Epithelial cell of proximal tubule (primary cell): ENCODE measurements at regions not wholly inside any gene's neighbourhood (a gene's known extent, or its start where the extent isn't known, plus 50 kb on each side); places are given as distances from the start of the nearest gene placed in this dataset.

Experiments used
- DNase-seq: peaks from one replicate; pipeline ENCODE4 v3.0.0-alpha.2; 2011; ENCODE audit warnings: low read depth
- H3K4me3 ChIP-seq: 2 replicates; pipeline ENCODE4 v1.5.1; 2011; ENCODE audit warnings: low read depth, mild to moderate bottlenecking, low read length
- TF ChIP-seq, protein P1 (sequence below): conservative IDR thresholded peaks from 2 replicates; pipeline ENCODE4 v1.5.1; 2012; ENCODE audit warnings: low read depth, mild to moderate bottlenecking, low read length

DNA sequence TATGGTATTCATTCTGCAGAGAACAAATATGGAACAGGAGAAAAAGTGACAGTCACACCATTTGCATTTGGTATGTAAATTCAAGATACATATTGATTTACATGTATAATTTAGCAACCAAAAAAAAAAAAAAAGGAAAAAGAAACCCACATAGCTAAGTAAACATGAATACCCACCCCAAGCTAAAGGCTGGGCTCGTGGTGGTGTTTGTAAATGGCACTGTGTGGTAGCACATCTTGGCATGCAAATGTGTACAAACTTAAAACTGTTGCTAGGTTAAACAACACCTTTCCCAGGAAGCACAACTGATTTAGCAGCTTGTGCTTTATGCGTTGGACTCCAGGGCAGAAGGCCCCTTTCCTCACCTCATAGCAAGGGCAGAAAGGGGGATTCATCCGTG lies 481.1 kb upstream of the CELF4 start:
- no peak overlapping the region for H3K4me3 ChIP-seq
- TF ChIP-seq, protein P1, sequence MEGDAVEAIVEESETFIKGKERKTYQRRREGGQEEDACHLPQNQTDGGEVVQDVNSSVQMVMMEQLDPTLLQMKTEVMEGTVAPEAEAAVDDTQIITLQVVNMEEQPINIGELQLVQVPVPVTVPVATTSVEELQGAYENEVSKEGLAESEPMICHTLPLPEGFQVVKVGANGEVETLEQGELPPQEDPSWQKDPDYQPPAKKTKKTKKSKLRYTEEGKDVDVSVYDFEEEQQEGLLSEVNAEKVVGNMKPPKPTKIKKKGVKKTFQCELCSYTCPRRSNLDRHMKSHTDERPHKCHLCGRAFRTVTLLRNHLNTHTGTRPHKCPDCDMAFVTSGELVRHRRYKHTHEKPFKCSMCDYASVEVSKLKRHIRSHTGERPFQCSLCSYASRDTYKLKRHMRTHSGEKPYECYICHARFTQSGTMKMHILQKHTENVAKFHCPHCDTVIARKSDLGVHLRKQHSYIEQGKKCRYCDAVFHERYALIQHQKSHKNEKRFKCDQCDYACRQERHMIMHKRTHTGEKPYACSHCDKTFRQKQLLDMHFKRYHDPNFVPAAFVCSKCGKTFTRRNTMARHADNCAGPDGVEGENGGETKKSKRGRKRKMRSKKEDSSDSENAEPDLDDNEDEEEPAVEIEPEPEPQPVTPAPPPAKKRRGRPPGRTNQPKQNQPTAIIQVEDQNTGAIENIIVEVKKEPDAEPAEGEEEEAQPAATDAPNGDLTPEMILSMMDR = no peak
- no peak for DNase-seq

DNA sequence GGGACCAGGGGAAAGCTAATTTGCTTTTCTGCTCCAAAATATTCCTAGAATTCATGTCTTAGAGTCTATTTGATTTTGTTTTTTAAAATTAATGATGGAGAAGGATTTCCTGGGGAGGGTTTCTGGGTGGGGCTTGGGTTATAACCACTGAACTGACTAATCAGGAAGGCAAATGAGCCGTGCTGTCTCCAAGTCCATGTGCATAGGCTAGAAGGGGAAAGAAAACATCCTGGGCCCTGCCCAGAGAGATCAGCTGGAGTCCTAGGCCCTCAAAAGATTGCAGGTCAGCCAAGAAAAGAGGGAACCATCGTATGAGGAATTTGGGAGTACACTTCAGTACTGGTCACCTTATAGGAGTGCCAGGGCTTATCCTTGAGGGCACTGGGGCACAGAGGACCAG lies 480.2 kb upstream of the CELF4 start:
- no peak overlapping the region for H3K4me3 ChIP-seq
- DNase-seq = no peak
- TF ChIP-seq, protein P1 = no peak

DNA sequence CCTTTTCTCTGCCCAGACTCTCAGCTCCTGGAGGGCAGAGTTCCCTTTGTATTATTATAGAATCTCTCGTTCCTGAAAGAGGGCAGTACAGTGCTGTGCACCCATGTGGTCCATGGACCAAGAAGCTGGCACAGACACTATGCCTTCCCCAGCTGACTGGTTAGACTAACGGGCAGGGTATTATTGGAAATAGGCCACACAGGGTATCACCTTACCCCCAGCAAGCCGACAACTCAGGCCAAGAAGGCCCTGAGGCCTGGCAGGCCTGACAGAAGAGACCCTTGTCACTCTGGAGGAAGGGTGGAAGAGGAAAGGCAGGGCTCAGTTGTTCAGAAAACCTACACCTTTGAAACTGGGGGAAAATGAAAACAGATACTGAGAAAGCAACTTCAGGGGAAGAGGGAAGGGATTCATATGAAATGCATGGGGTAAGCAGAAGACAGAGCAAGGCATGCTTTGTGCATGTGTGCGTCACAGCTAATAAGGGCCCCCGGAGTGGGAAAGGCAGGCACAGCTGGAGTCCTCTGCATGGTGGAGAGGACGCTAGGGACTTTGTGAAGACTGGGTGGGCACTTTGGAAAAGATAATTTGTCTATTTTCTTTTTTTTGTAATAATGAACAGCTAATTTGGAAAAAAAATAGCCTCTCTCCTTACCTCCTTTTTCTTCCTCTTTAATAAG lies 476.8 kb upstream of the CELF4 start:
- no peak for DNase-seq
- TF ChIP-seq, protein P1 = no peak

DNA sequence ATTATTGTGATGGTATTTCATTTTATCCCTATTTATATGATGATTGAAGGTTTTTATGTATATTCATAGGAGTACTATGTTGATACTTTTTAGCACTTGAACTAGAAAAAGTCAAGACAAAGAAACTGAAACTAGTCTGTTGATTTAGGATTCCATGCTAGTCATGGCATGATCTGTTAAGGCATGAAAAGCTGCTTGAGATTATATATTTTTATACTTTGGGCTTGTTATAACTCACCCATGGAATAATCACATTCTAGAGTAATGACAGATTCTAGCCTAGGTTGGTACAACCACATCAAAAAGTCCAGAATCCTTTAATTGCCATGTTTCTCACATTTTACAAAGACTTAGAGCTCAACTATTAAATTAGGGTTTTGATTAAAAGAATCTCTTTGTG lies 472.6 kb upstream of the CELF4 start:
- DNase-seq = no peak

More for the DNA sequence above, 476.8 kb upstream of the CELF4 start:
- no peak overlapping the region for H3K4me3 ChIP-seq

DNA sequence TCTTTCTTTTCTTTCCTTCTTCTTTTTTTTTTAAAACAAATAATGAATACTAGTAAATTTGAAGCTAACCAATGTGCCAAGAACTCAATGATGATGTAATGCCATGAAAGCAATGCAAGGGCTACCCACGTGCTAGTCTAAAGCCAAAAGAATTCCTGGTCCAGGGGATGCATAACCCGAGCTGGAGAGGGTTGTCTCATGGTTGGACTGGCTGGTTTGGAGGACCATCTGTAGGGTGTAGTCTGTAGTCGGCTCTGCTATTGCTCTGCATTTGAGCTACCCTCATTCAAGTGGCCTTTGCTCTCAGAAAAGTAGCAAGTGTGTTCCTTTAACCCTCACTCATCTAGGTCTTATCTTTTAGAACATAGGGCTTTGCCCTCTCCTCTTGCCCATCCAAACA lies 469.6 kb upstream of the CELF4 start:
- H3K4me3 ChIP-seq = no peak overlapping the region
- TF ChIP-seq, protein P1 = no peak
- no peak for DNase-seq

More for the DNA sequence above, 472.6 kb upstream of the CELF4 start:
- TF ChIP-seq, protein P1 = no peak
- H3K4me3 ChIP-seq = no peak overlapping the region

DNA sequence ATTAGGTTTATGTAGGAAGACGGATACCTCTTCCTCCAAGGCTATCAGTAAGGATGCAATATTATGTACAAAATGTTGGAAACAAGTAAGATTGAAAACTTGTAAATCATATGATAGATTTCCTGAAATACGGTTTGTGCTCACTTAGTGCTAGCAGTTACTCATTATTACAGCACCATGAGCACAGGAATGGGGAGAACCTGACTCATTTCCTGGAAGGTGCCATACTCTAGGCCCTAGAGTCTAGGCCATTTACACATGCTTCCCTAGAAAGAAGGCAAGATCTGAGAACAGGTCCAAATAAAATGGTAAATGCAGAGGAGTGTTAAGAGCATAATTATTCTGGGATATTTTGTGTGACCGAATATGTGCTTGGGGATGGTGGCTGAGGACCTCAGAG lies 467.7 kb upstream of the CELF4 start:
- H3K4me3 ChIP-seq = no peak overlapping the region
- TF ChIP-seq, protein P1 = no peak
- DNase-seq = peak; percentile 49

DNA sequence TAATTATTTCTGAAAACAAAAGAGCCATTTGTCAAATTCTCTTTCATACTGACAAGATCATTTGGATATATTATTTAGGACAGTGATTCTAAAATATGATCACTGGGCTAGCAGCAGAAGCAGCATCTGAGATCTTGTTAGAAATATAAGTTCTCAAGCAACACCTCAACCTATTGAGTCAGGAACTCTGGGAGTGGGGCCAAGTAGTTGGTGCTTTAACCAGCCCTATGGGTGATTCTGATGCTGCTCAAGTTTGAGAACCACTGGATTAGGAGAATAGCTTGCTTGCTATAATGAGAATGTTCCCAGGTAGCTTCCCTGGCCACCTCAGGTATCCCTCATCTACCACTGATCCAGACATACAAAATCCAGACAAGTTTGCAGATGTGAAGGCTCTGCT lies 466.9 kb upstream of the CELF4 start:
- no peak overlapping the region for H3K4me3 ChIP-seq
- TF ChIP-seq, protein P1 = no peak
- DNase-seq = no peak
